ENCODE measurements at regions not wholly inside any gene's neighbourhood (a gene's known extent, or its start where the extent isn't known, plus 50 kb on each side); places are given as distances from the start of the nearest gene placed in this dataset.
"Not testable (repeated sequence)": the region's sequence is repeated elsewhere in the genome, so short reads cannot be mapped to it uniquely, and the experiment has no call there.

GRCh38 chr9:129554649-129555048, 66.3 kb downstream of the C9orf50 start:
- H2AFZ ChIP-seq = no peak overlapping the region

GRCh38 chr9:129553277-129553676, 67.6 kb downstream of the C9orf50 start:
- Histone ChIP-seq H3K4me1 (ENCODE audit: insufficient read depth) (peaks cover 12% of the 10 kb centered on the region), H3K9me3 (ENCODE audit: low read depth) (no peaks in the 10 kb centered on the region), H3K9me2 (ENCODE audit: insufficient read depth) (no peaks in the 10 kb centered on the region), H4K20me1 (ENCODE audit: insufficient read depth) (no peaks in the 10 kb centered on the region), H3K36me3 (ENCODE audit: low read depth) (no peaks in the 10 kb centered on the region), H3K27me3 (replicated peaks; ENCODE audit: insufficient read depth) (no peaks in the 10 kb centered on the region), H3K79me2 (ENCODE audit: insufficient read depth) (no peaks in the 10 kb centered on the region), H3K4me3 (no peak overlapping the region), H3K4me2 (ENCODE audit: unreplicated experiment) (no peak overlapping the region), H3K27ac (no peak overlapping the region), H2AFZ (no peak overlapping the region), H3K9ac (no peak overlapping the region), H3F3A (ENCODE audit: insufficient read depth) (peaks cover 25% of the 10 kb centered on the region)
- TF ChIP-seq EZH2 (IDR thresholded peaks at IDR 0.05; ENCODE audit: insufficient read depth, poor library complexity, severe bottlenecking) = no peak
- TF ChIP-seq EZH2phosphoT487 (IDR thresholded peaks at IDR 0.05; ENCODE audit: insufficient read depth, low read depth) = no peak
- DNase-seq = no peak
- 77 to 78% methylated on average over 5 of the region's 5 CpGs for WGBS, 2 experiments (ENCODE audit: low coverage in 1 of 2, low lambda C conversion rate in 2 of 2, missing lambda C conversion rate in 2 of 2)
- in situ Hi-C loops (cut with MboI) = no loop called here

More at GRCh38 chr9:129554649-129555048, 66.3 kb downstream of the C9orf50 start:
- DNase-seq = no peak
- no peaks in the 10 kb centered on the region for H3K79me2 ChIP-seq (ENCODE audit: insufficient read depth)
- no peaks in the 10 kb centered on the region for H3K27me3 ChIP-seq (replicated peaks; ENCODE audit: insufficient read depth)
- in situ Hi-C loops (cut with MboI) = no loop called here
- no peak overlapping the region for H3K4me2 ChIP-seq (ENCODE audit: unreplicated experiment)
- no peak overlapping the region for H3K9ac ChIP-seq
- 68 to 69% methylated on average over 5 of the region's 5 CpGs for WGBS, 2 experiments (ENCODE audit: low coverage in 1 of 2, low lambda C conversion rate in 2 of 2, missing lambda C conversion rate in 2 of 2)
- no peaks in the 10 kb centered on the region for H3K9me2 ChIP-seq (ENCODE audit: insufficient read depth)
- H4K20me1 ChIP-seq (ENCODE audit: insufficient read depth) = no peaks in the 10 kb centered on the region
- H3K9me3 ChIP-seq (ENCODE audit: low read depth) = no peaks in the 10 kb centered on the region
- H3F3A ChIP-seq (ENCODE audit: insufficient read depth) = peaks cover 12% of the 10 kb centered on the region
- TF ChIP-seq EZH2 (IDR thresholded peaks at IDR 0.05; ENCODE audit: insufficient read depth, poor library complexity, severe bottlenecking) = no peak
- TF ChIP-seq EZH2phosphoT487 (IDR thresholded peaks at IDR 0.05; ENCODE audit: insufficient read depth, low read depth) = no peak
- H3K27ac ChIP-seq = no peak overlapping the region
- H3K4me3 ChIP-seq = no peak overlapping the region
- H3K36me3 ChIP-seq (ENCODE audit: low read depth) = no peaks in the 10 kb centered on the region
- no peaks in the 10 kb centered on the region for H3K4me1 ChIP-seq (ENCODE audit: insufficient read depth)

DNA sequence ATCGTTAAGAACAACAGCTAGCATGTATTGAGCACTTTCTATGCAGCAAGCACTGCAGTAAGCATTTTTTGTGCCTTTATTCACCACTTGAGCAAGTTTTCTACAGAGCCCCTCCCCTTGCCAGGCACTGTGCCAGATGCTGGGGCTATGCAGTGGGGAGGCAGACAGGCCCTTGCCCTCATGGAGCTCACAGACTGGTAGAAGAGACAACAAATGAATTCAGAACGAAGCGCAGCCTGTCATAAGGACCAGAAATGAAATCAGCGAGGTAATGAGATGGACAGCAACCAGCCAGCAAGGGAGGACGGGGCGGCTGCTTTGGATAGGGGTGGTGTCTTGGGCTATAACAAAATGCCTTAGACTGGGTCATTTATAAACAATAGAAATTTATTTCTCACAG, 68.8 kb downstream of the C9orf50 start:
- H3K9ac ChIP-seq = no peak overlapping the region
- no peaks in the 10 kb centered on the region for H3K9me2 ChIP-seq (ENCODE audit: insufficient read depth)
- no peak overlapping the region for H3K4me3 ChIP-seq
- H3K4me1 ChIP-seq (ENCODE audit: insufficient read depth) = peaks cover 12% of the 10 kb centered on the region
- peak; percentile 30 for DNase-seq
- H3K4me2 ChIP-seq (ENCODE audit: unreplicated experiment) = no peak overlapping the region
- 50 to 55% methylated on average over 6 of the region's 6 CpGs for WGBS, 2 experiments (ENCODE audit: low coverage in 1 of 2, low lambda C conversion rate in 2 of 2, missing lambda C conversion rate in 2 of 2)
- TF ChIP-seq EZH2phosphoT487 (IDR thresholded peaks at IDR 0.05; ENCODE audit: insufficient read depth, low read depth) (no peak), EZH2 (IDR thresholded peaks at IDR 0.05; ENCODE audit: insufficient read depth, poor library complexity, severe bottlenecking) (no peak)
- in situ Hi-C loops (cut with MboI) = no loop called here
- peaks cover 25% of the 10 kb centered on the region for H3F3A ChIP-seq (ENCODE audit: insufficient read depth)
- no peaks in the 10 kb centered on the region for H3K9me3 ChIP-seq (ENCODE audit: low read depth)
- no peaks in the 10 kb centered on the region for H3K79me2 ChIP-seq (ENCODE audit: insufficient read depth)
- H3K36me3 ChIP-seq (ENCODE audit: low read depth) = no peaks in the 10 kb centered on the region
- no peaks in the 10 kb centered on the region for H4K20me1 ChIP-seq (ENCODE audit: insufficient read depth)
- H3K27ac ChIP-seq = no peak overlapping the region
- H2AFZ ChIP-seq = no peak overlapping the region
- H3K27me3 ChIP-seq (replicated peaks; ENCODE audit: insufficient read depth) = no peaks in the 10 kb centered on the region

- 56 to 75% methylated on average over 3 of the region's 3 CpGs for WGBS, 2 experiments (ENCODE audit: low coverage in 1 of 2, low lambda C conversion rate in 2 of 2, missing lambda C conversion rate in 2 of 2)
- in situ Hi-C loops (cut with MboI) = no loop called here
Observed at GRCh38 chr9:129551393-129551973, 69.4 kb downstream of the C9orf50 start.

GRCh38 chr9:129550977-129551376, 69.9 kb downstream of the C9orf50 start:
- H3K4me2 ChIP-seq (ENCODE audit: unreplicated experiment); H3K4me3 ChIP-seq; DNase-seq; H3K36me3 ChIP-seq (ENCODE audit: low read depth); H3K9me3 ChIP-seq (ENCODE audit: low read depth); H3K9me2 ChIP-seq (ENCODE audit: insufficient read depth); H3K27ac ChIP-seq; H2AFZ ChIP-seq; H4K20me1 ChIP-seq (ENCODE audit: insufficient read depth); H3K27me3 ChIP-seq (replicated peaks; ENCODE audit: insufficient read depth); H3K9ac ChIP-seq; in situ Hi-C loops (cut with MboI); H3K79me2 ChIP-seq (ENCODE audit: insufficient read depth): not testable (repeated sequence)
- 75 to 76% methylated on average over 11 of the region's 11 CpGs for WGBS, 2 experiments (ENCODE audit: low coverage in 1 of 2, low lambda C conversion rate in 2 of 2, missing lambda C conversion rate in 2 of 2)
- H3F3A ChIP-seq (ENCODE audit: insufficient read depth) = peaks cover 25% of the 10 kb centered on the region
- H3K4me1 ChIP-seq (ENCODE audit: insufficient read depth) = peaks cover 12% of the 10 kb centered on the region

More at GRCh38 chr9:129551393-129551973, 69.4 kb downstream of the C9orf50 start:
- DNase-seq = no peak
- no peaks in the 10 kb centered on the region for H3K27me3 ChIP-seq (replicated peaks; ENCODE audit: insufficient read depth)
- no peaks in the 10 kb centered on the region for H3K36me3 ChIP-seq (ENCODE audit: low read depth)
- H2AFZ ChIP-seq = no peak overlapping the region
- H3K4me1 ChIP-seq (ENCODE audit: insufficient read depth) = peaks cover 12% of the 10 kb centered on the region
- no peak overlapping the region for H3K27ac ChIP-seq
- TF ChIP-seq EZH2phosphoT487 (IDR thresholded peaks at IDR 0.05; ENCODE audit: insufficient read depth, low read depth) (no peak), EZH2 (IDR thresholded peaks at IDR 0.05; ENCODE audit: insufficient read depth, poor library complexity, severe bottlenecking) (no peak)
- H3K4me3 ChIP-seq = no peak overlapping the region
- H3K9me3 ChIP-seq (ENCODE audit: low read depth) = no peaks in the 10 kb centered on the region
- no peaks in the 10 kb centered on the region for H3K79me2 ChIP-seq (ENCODE audit: insufficient read depth)
- H3K9me2 ChIP-seq (ENCODE audit: insufficient read depth) = no peaks in the 10 kb centered on the region
- H3K4me2 ChIP-seq (ENCODE audit: unreplicated experiment) = no peak overlapping the region
- H3K9ac ChIP-seq = no peak overlapping the region
- H3F3A ChIP-seq (ENCODE audit: insufficient read depth) = peaks cover 25% of the 10 kb centered on the region
- H4K20me1 ChIP-seq (ENCODE audit: insufficient read depth) = no peaks in the 10 kb centered on the region

Data from GM23248 (cell line).